Stimulated activated effector memory CD8-positive, alpha-beta T cell treated with anti-CD3 and anti-CD28 coated beads, Interleukin-12 subunit alpha, Interleukin-12 subunit beta, amount 100 ng/mL, for 72 hours (primary cell): ENCODE measurements at regions not wholly inside any gene's neighbourhood (a gene's known extent, or its start where the extent isn't known, plus 50 kb on each side); places are given as distances from the start of the nearest gene placed in this dataset.
A peak's percentile ranks its signal among the peaks of the same experiment; 100 is the strongest.

Experiments used
- ATAC-seq: fragments of 150-1000 bp; cut with Tn5 transposase; 2 replicates; pipeline ENCODE4 v1.10.0; 2021
- DNase-seq, 2 donors: peaks; one replicate each; pipeline ENCODE4 v3.0.0; 2021 to 2022; ENCODE audit warnings: low spot score in 2 of 2
- H3K27ac Mint-ChIP-seq: one replicate; pipeline ENCODE4 v1.8.0; 2022; ENCODE audit warnings: mild to moderate bottlenecking, mixed read lengths
- H3K36me3 Mint-ChIP-seq: one replicate; pipeline ENCODE4 v1.8.0; 2022; ENCODE audit warnings: mild to moderate bottlenecking, mixed read lengths
- H3K4me1 Mint-ChIP-seq: one replicate; pipeline ENCODE4 v1.8.0; 2022; ENCODE audit warnings: mixed read lengths
- H3K4me3 Mint-ChIP-seq: one replicate; pipeline ENCODE4 v1.8.0; 2022; ENCODE audit warnings: mild to moderate bottlenecking, mixed read lengths
- H3K9me3 Mint-ChIP-seq: one replicate; pipeline ENCODE4 v1.8.0; 2022; ENCODE audit warnings: mixed read lengths

GRCh38 chr6:14664621-14665315 lies 547.2 kb downstream of the CD83 start:
- DNase-seq (no peak), ATAC-seq (no peak)
- H3K27ac Mint-ChIP-seq, result peak overlapping the region; percentile 91
- no peaks in the 10 kb centered on the region for H3K9me3 Mint-ChIP-seq
- H3K36me3 Mint-ChIP-seq, result no peaks in the 10 kb centered on the region
- peak overlapping the region; percentile 59 for H3K4me3 Mint-ChIP-seq
- peaks cover 34% of the 10 kb centered on the region for H3K4me1 Mint-ChIP-seq

- Mint-ChIP-seq H3K4me3 (no peak overlapping the region), H3K36me3 (no peaks in the 10 kb centered on the region), H3K27ac (peak overlapping the region; percentile 44), H3K4me1 (peaks cover 46% of the 10 kb centered on the region), H3K9me3 (no peaks in the 10 kb centered on the region)
- ATAC-seq (peak; percentile 97), DNase-seq (peak; percentile 35 to 83)
These were observed 548.5 kb downstream of the CD83 start for GRCh38 chr6:14665827-14666724.

- Mint-ChIP-seq H3K36me3 (no peaks in the 10 kb centered on the region), H3K4me1 (peaks cover 63% of the 10 kb centered on the region), H3K4me3 (no peak overlapping the region), H3K27ac (no peak overlapping the region), H3K9me3 (no peaks in the 10 kb centered on the region)
- ATAC-seq (no peak), DNase-seq (no peak)
These were observed 553.2 kb downstream of the CD83 start for GRCh38 chr6:14670806-14671205.

GRCh38 chr6:14671261-14671681 lies 553.7 kb downstream of the CD83 start:
- H3K36me3 Mint-ChIP-seq, result no peaks in the 10 kb centered on the region
- H3K4me1 Mint-ChIP-seq, result peaks cover 63% of the 10 kb centered on the region
- ATAC-seq (no peak), DNase-seq (no peak)
- H3K9me3 Mint-ChIP-seq, result no peaks in the 10 kb centered on the region
- no peak overlapping the region for H3K4me3 Mint-ChIP-seq
- H3K27ac Mint-ChIP-seq, result no peak overlapping the region

GRCh38 chr6:14671937-14672336 lies 554.4 kb downstream of the CD83 start:
- ATAC-seq (no peak), DNase-seq (no peak)
- Mint-ChIP-seq H3K9me3 (no peaks in the 10 kb centered on the region), H3K27ac (no peak overlapping the region), H3K4me3 (no peak overlapping the region), H3K4me1 (peaks cover 61% of the 10 kb centered on the region), H3K36me3 (no peaks in the 10 kb centered on the region)

- no peak overlapping the region for H3K27ac Mint-ChIP-seq
- no peaks in the 10 kb centered on the region for H3K9me3 Mint-ChIP-seq
- no peak overlapping the region for H3K4me3 Mint-ChIP-seq
- DNase-seq, result no peak
- H3K4me1 Mint-ChIP-seq, result peaks cover 68% of the 10 kb centered on the region
- no peaks in the 10 kb centered on the region for H3K36me3 Mint-ChIP-seq
- no peak for ATAC-seq
These were observed 555.6 kb downstream of the CD83 start for GRCh38 chr6:14673201-14673600.

- peak; percentile 29 for ATAC-seq
- peak overlapping the region; percentile 66 for H3K27ac Mint-ChIP-seq
These were observed 556.9 kb downstream of the CD83 start for GRCh38 chr6:14674458-14674857.

GRCh38 chr6:14674867-14675648 lies 557.5 kb downstream of the CD83 start:
- peak in 1 of 2 donors; percentile 76 for DNase-seq
- Mint-ChIP-seq H3K36me3 (no peaks in the 10 kb centered on the region), H3K9me3 (no peaks in the 10 kb centered on the region), H3K27ac (peak overlapping the region; percentile 66), H3K4me1 (peaks cover 65% of the 10 kb centered on the region), H3K4me3 (peak overlapping the region; percentile 29)
- peak; percentile 99 for ATAC-seq

More at GRCh38 chr6:14674458-14674857, 556.9 kb downstream of the CD83 start:
- Mint-ChIP-seq H3K36me3 (no peaks in the 10 kb centered on the region), H3K4me1 (peaks cover 68% of the 10 kb centered on the region), H3K9me3 (no peaks in the 10 kb centered on the region), H3K4me3 (peak overlapping the region; percentile 29)
- DNase-seq, result no peak

- H3K27ac Mint-ChIP-seq, result peak overlapping the region; percentile 66
- peak; percentile 55 for ATAC-seq
- no peaks in the 10 kb centered on the region for H3K36me3 Mint-ChIP-seq
- no peak for DNase-seq
- no peak overlapping the region for H3K4me3 Mint-ChIP-seq
- no peaks in the 10 kb centered on the region for H3K9me3 Mint-ChIP-seq
- H3K4me1 Mint-ChIP-seq, result peaks cover 56% of the 10 kb centered on the region
These were observed 558.5 kb downstream of the CD83 start for GRCh38 chr6:14676064-14676463.

- Mint-ChIP-seq H3K4me3 (no peak overlapping the region), H3K4me1 (peaks cover 53% of the 10 kb centered on the region), H3K36me3 (no peaks in the 10 kb centered on the region), H3K9me3 (no peaks in the 10 kb centered on the region), H3K27ac (peak overlapping the region; percentile 66)
- no peak for ATAC-seq
- no peak for DNase-seq
These were observed 559.6 kb downstream of the CD83 start for GRCh38 chr6:14676977-14677781.

GRCh38 chr6:14681699-14682487 lies 564.0 kb upstream of the JARID2 start:
- Mint-ChIP-seq H3K36me3 (no peaks in the 10 kb centered on the region), H3K4me1 (peaks cover 8% of the 10 kb centered on the region), H3K27ac (peak overlapping the region; percentile 1), H3K4me3 (no peak overlapping the region), H3K9me3 (no peaks in the 10 kb centered on the region)
- ATAC-seq (no peak), DNase-seq (no peak)

- DNase-seq, result no peak
- Mint-ChIP-seq H3K4me1 (no peaks in the 10 kb centered on the region), H3K36me3 (no peaks in the 10 kb centered on the region), H3K27ac (no peak overlapping the region), H3K4me3 (no peak overlapping the region), H3K9me3 (no peaks in the 10 kb centered on the region)
- no peak for ATAC-seq
These were observed 563.1 kb upstream of the JARID2 start for GRCh38 chr6:14682812-14683211.

GRCh38 chr6:14689639-14690038 lies 556.2 kb upstream of the JARID2 start:
- Mint-ChIP-seq H3K4me1 (no peaks in the 10 kb centered on the region), H3K9me3 (no peaks in the 10 kb centered on the region), H3K36me3 (no peaks in the 10 kb centered on the region), H3K27ac (no peak overlapping the region), H3K4me3 (no peak overlapping the region)
- ATAC-seq, result no peak
- no peak for DNase-seq
